Lower leg skin (tissue), 4 donors: ENCODE measurements at regions not wholly inside any gene's neighbourhood (a gene's known extent, or its start where the extent isn't known, plus 50 kb on each side); places are given as distances from the start of the nearest gene placed in this dataset.

Source experiments
- DNase-seq, 2 donors: peaks; one replicate each; pipeline ENCODE4 v3.0.0-alpha.2; 2019; ENCODE audit warnings: low spot score in 2 of 2
- H3K4me3 ChIP-seq: fragments of 200-600 bp; sonication (generic); 2 replicates; pipeline ENCODE4 v1.5.1; 2017; ENCODE audit warnings: mild to moderate bottlenecking, low read depth; ENCODE audit not compliant: poor library complexity, severe bottlenecking
- POLR2A ChIP-seq, 2 donors: fragments of 450-650 bp; IDR thresholded peaks; one replicate each; pipeline ENCODE4 v1.6.1; 2016 to 2017; ENCODE audit warnings: antibody characterized with exemption in 2 of 2, mild to moderate bottlenecking in 1 of 2, moderate library complexity in 1 of 2
- WGBS, 2 donors: methylation state at CpG; one replicate each; pipeline ENCODE4 v1.1.5; 2018; 5-methylcytosine and 5-hydroxymethylcytosine counted together
- intact Hi-C: fragments of 100-400 bp; cut with DNase I; formaldehyde crosslinking; loops from one replicate; pipeline ENCODE4 v1.15.0; 2023; ENCODE audit warnings: low total_unique reads
- TF ChIP-seq, protein P1 (sequence below), 3 donors: fragments of 450-650 bp; IDR thresholded peaks; one replicate each; pipeline ENCODE4 v1.5.1; 2016; ENCODE audit warnings: antibody characterized with exemption in 3 of 3, mild to moderate bottlenecking in 3 of 3, moderate library complexity in 2 of 3

DNA sequence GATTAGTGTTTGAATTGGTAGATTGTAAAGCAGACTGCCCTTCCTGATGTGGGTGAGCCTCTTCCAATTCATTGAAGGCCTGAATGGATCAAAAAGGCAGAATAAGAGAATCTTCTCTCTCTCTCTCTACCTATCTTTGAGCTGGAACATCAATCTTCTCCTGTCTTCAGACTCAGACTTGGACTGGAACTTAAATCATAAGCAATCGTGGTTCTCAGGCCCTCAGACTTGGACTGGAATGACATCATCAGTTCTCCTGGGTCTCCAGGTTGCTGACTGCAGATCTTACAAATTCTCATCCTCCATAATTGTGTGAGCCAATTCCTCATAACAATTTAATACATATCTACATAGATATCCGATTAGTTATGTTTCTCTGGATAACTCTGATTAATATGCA is 66.8 kb downstream of the IER5 start:
- WGBS, 2 donors, result 67 to 83% methylated on average over 2 of the region's 2 CpGs
- intact Hi-C loops, result no loop called here
- TF ChIP-seq POLR2A (IDR thresholded peaks at IDR 0.05), result no peak
- TF ChIP-seq, protein P1, sequence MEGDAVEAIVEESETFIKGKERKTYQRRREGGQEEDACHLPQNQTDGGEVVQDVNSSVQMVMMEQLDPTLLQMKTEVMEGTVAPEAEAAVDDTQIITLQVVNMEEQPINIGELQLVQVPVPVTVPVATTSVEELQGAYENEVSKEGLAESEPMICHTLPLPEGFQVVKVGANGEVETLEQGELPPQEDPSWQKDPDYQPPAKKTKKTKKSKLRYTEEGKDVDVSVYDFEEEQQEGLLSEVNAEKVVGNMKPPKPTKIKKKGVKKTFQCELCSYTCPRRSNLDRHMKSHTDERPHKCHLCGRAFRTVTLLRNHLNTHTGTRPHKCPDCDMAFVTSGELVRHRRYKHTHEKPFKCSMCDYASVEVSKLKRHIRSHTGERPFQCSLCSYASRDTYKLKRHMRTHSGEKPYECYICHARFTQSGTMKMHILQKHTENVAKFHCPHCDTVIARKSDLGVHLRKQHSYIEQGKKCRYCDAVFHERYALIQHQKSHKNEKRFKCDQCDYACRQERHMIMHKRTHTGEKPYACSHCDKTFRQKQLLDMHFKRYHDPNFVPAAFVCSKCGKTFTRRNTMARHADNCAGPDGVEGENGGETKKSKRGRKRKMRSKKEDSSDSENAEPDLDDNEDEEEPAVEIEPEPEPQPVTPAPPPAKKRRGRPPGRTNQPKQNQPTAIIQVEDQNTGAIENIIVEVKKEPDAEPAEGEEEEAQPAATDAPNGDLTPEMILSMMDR (IDR thresholded peaks at IDR 0.05), result no peak
- no peak for DNase-seq
- no peak overlapping the region for H3K4me3 ChIP-seq

DNA sequence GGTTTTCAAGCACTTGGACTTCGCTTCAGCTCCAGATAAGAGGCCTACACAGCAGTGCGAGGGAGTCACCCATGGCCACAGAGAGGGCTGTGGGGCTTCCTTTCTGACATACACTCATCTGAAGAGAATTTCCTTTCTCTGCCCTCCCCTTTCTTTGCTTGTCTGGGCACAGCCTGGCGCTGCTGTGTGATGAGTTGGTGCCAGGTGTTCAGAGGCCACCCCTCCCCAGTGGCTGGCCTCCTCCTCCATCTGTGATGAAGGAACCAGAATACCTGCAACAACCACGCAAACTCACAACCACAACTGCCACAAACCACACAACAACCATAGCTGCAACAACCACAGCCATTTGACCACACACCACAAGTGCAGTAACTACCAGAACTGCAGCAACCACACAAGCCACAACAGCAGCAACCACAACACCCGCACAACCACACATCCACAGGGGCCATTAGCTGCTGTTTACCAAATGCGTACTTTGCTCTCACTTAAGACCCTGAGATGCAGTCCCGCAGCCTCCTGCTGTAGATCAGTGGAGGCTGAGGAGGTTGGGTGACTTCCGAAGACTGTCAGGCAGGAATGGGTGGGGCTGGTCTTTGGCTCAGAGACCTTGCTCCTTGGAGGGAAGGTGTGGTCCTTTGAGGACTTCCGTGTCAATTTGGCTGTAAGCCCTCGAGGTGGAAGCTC is 71.1 kb downstream of the IER5 start:
- TF ChIP-seq, protein P1 (IDR thresholded peaks at IDR 0.05), result no peak
- TF ChIP-seq POLR2A (IDR thresholded peaks at IDR 0.05), result no peak
- 43 to 51% methylated on average over 9 to 10 of the region's 10 CpGs for WGBS, 2 donors
- intact Hi-C loops, result loop anchor here (10.0 kb wide), 1 partner anchor 645 kb away; no protein-coding TSS in a partner anchor
- DNase-seq, result no peak
- H3K4me3 ChIP-seq, result no peak overlapping the region

DNA sequence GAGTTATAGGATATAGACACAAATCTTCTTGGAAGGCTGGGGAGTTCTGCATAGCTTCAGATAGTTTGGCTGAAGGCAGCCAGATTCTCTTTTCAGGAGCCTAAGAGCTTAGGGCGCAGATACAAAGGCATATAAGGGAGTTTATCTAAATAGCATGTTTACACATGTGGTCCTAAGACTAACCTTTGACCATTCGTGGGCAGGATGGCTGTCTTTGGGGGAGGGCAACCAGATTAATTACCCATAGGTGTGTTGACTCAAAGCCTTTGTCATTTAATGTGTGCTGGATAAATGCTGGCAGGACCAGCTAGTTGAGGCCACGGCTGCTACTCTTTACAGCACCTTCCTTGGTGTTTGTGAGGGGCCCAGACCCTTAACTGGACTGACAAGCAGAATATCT is 71.8 kb downstream of the IER5 start:
- H3K4me3 ChIP-seq, result no peak overlapping the region
- intact Hi-C loops, result loop anchor here (10.0 kb wide), 1 partner anchor 646 kb away; no protein-coding TSS in a partner anchor
- 68 to 69% methylated on average over 3 of the region's 3 CpGs for WGBS, 2 donors
- TF ChIP-seq POLR2A (IDR thresholded peaks at IDR 0.05), result no peak
- TF ChIP-seq, protein P1 (IDR thresholded peaks at IDR 0.05), result no peak
- no peak for DNase-seq

DNA sequence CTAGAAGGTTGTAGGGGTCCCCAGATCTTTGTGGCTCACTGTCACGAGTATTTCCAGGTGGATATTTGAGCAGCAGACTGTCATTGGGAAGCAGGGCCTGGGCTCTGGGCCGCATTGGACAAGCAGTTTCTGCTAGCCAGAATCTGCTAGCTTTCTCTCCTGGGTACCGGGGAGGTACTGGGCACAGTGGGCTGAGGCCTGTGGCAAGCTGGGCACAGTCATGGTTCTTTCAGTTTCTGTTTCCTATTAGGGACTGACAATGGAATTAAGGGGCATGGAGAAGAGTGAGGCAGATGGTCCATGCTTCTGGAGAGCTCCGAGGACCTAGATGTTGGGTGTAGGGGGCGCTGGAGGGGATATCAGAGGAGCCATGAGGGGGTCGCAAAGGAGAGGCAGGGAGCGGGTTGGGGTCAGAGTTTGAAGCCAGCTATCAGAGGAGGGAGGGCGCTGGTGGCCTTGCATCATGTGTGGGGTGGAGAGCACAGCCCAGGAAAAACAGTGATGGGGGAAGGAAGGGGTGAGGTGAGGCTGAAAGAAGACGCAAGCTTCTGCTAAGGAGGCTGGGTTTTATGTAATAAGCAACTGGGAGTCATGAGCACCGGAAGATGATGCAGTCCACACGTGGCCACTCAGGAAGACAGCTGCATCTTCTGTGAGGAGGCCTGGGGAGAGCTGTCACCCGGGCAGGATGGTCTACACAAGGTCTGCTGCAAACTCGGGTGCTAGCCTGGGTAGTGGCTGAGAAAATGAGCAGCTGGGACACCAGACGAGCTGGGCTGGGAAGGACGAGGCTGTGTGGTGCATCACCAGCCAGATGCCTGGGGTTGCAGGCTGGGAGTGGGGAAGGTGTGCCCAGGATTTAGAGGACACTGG is 72.7 kb downstream of the IER5 start:
- no peak for TF ChIP-seq POLR2A (IDR thresholded peaks at IDR 0.05)
- no peak for DNase-seq
- intact Hi-C loops, result loop anchor here (10.0 kb wide), 1 partner anchor 646 kb away; no protein-coding TSS in a partner anchor
- 86 to 89% methylated on average over 15 of the region's 15 CpGs for WGBS, 2 donors
- no peak overlapping the region for H3K4me3 ChIP-seq

DNA sequence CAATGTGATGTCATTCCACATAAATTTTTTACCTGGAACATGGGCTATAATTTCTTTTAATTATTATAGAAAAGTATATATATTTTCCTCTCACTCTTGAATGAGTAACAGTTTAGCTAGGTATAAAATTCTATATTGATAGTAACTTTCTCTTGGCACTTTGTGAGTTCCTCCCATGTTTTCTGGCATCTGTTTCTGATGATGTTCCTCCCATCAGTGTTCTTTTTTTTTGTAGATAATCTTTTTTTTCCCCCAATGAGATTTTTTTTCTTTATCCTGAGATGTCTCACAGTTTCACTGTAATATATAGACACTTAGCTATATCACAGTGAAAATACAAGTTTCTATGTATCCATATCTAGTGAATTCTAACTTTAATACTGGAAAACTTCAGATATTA is 75.2 kb downstream of the IER5 start:
- TF ChIP-seq POLR2A (IDR thresholded peaks at IDR 0.05), result no peak
- TF ChIP-seq, protein P1 (IDR thresholded peaks at IDR 0.05), result no peak
- no peak overlapping the region for H3K4me3 ChIP-seq
- DNase-seq, result no peak
- intact Hi-C loops, result loop anchor here (10.0 kb wide), 1 partner anchor 649 kb away; no protein-coding TSS in a partner anchor
